ENCODE measurements at regions not wholly inside any gene's neighbourhood (a gene's known extent, or its start where the extent isn't known, plus 50 kb on each side); places are given as distances from the start of the nearest gene placed in this dataset.

DNA sequence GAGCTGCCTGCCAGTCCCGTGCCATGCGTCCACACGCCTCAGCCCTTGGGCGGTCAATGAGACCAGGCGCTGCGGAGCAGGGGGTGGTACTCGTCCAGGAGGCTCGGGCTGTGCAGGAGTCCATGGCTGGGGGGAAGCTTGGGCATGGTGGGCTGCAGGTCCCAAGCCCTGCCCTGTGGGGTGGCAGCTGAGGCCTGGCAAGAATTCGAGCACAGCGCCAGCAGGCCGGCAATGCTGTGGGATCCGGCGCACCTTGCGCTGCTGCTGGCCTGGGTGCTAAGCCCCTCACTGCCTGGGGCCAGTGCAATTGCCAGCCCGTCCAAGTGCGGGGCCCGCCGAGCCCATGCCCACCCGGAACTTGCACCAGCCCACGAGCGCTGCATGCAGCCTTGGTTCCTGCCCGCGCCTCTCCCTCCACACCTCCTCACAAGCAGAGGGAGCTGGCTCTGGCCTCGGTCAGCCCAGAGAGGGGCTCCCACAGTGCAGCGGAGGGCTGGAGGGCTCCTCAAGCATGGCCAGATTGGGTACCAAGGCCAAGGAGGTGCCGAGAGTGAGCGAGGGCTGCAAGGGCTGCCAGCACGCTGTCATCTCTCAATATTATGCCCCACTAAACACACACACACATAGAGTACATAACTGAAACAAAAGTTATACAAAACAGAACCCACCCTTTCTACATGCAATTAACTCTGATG lies 307.7 kb downstream of the LMO4 start:
- no peak for DNase-seq

DNA sequence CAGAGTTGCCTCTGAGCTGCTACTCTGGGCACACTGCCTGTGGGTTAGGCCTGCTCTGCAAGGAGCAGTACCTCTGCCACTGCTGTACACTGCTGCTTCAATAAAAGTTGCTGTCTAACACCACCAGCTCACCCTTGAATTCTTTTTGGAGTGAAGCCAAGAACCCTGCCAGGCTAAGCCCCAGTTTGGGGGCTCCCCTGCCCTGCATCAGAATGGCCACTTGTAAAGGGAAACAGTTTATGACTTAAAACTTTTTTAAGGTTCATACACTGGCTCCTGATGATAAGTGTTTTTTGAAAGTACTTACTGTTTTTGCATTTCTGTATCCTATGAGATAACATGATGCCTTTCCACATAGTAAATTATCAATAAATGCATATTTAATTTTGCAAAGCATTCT lies 310.0 kb downstream of the LMO4 start:
- DNase-seq: no peak

DNA sequence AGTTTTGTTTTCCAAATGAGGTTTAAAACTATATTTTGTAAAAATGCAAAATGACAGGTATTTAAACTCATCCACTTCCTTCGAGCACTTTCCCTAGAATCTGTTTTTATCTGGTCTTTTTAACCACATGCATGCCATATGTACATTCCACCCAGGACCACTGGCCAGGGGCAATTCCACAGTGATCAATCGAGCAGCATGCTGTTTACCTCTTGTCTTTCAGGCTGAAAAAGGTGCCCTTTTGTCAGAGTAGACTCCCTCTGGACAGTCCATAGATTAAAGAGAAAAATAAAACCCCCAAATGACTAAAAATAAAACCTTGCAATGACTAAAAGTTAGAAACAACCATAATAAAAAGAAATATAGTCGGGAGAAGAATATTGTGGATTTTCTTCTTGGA lies 313.3 kb downstream of the LMO4 start:
- DNase-seq: no peak

DNA sequence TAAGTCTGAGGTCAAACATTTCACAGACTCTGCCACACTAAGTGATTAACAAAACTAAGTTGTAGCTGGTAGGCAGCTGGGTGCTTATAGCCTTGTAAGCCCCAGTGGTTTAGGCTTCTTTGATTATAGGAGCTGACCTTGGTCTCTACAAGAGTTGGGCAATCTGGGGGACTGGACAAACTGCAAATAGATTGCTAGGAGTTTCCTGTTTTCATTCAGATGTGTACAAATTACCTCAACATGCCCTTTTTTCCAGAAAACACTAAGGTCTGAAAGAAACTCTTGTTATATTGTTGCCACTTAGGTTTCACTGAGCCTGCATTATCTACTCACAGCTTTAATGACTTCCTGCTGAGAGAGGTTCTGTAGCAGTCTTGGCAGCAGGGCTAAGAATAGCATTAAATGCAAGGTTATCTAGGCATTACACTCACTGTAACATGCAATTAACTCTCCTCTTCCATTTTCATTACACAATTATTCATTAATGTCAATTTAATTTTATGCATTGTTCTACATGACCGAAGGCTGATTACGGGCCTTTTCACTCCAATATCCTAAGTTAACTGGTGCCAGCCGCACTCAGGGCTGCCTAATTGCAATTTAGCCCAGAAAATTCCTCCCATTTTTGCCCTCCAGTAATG lies 314.0 kb downstream of the LMO4 start:
- DNase-seq: no peak

DNA sequence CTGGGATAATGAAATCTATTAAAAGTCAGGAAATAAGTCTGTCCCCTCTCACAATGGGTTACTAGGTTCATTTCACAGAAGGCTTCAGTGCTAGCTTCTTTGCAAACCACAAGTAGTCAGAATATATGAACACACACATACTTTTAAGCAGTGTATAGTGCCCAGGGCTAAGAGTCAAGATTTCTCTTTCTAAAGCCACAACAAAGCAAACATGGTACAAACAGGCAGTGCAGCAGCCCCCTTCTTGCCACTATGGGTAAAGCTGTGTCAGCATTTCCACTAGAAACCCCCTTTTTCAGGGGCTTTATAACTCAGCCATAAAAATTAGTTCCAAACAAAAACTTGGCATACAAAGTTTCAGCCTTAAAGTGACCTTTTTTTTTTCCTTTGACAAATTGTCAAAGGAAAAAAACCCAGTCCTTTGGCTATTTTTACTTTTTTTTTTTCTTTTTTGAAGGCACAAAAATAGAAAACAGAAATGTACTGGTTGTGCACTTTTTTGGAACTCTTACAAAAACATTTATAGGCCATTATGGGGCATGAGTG lies 315.4 kb downstream of the LMO4 start:
- DNase-seq: no peak

DNA sequence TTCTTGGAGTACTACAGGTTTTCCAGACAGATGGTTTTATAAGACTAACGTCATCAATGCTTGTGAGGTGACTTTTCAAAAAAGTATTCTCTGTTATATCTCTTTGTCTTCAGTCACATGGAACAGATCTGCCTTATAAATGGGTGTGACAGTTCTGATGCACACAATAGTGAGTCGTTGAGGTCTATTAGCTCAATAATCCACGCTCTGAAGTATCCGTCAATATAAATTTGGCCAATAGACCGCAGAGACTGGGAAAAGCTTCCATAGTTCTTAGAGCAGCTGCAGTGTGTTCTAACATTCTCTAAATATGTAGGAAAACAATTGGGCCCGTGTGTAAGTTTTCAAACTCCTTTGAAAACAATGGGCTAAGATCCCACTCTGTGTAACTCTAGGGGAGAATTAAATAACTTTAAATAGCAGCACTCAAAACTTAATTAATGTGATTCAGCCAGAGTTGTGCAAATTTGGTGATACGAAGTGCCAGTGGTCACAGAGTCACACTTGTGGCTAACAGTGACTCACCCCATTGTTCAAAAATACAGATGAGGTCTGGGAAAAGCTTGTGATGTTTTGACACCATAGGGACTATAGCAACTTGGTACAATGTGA lies 316.0 kb downstream of the LMO4 start:
- no peak for DNase-seq

DNA sequence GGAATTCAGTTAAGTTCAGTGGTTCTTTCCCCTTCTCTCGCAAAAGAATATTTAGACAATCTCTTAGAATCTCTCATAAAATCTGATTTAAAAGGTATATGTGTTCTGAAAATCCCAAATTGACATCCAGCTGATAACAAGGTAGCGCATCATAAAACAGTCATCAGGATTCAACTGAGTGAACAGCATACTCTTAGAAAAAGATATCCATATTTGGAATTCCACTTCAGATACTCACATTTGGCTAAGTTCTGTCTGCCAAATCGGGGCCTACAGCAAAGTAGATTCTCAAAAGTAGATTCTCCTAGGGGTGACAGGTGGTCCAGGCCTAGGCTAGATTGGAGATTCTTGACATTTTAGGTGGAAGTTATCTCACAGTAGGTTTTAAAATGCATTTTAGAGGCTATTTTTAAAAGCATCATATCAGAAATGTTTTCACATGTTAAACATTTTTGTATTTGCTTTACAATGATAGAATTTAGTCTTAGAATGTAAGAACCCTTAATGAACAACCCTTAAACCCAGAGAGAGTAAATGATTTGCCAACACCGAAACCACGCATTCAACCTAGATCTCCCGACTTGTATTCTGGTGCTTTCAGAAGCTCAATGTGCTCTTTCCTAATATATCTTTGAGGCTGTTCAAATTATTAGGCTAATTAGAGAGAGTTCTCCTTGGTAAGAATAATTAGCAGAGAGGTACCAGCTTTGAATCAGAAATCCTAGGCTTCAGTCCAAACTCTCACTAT lies 318.9 kb downstream of the LMO4 start:
- no peak for DNase-seq

DNA sequence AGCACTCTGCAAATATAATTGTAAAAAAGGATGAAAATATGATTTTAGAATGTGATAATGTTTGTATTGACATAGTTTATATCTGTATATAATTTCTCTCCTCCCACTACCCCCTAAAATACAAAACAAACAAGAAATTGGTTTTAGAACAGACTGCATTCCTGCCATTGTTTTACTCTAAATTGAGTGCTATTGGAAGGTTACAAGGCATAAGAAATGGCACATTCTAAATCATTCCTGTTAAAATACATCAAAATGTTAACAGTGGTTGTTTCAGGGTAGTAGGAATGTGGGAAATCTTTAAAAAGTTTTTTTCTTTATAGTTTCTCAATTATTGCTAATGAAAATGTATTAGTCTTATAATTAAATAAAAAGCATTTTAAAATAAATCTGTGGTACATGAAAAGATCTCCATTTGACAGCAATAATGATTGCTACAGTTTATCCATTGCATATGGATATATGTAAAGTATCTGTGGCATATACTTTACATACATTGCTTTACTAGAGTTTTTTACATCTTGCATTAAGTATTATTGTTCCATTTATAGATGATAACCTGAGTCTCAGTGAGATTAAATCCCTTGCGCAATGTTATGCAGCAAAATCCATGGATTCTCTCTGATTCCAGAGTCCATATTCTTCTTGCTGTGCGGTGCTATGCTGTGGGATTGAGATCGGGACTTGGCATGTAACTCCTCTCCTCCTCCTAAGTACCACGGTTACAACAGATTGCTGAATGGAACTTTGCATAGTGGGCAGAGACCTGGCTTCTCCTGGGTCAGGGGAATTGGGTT lies 319.8 kb downstream of the LMO4 start:
- DNase-seq: no peak

DNA sequence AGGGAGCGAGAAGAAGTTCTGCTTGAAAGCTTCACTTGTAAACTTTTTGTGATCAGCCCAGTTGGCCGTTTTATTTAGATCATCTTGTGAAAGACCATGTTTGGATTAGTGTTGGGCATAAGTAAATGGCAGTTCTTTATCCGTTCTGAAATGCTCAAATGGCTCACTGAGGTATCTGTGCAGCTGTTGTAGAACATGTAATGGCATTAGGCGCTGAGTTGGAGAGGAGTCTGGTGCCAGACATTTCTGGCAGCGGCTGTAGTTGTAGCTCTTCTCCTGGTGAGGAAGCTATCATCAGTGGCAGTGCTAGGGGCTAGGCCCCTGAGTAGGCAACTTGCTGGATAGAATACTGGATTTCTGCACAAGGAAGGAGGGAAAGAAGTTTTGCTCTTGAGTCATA lies 321.6 kb downstream of the LMO4 start:
- no peak for DNase-seq

DNA sequence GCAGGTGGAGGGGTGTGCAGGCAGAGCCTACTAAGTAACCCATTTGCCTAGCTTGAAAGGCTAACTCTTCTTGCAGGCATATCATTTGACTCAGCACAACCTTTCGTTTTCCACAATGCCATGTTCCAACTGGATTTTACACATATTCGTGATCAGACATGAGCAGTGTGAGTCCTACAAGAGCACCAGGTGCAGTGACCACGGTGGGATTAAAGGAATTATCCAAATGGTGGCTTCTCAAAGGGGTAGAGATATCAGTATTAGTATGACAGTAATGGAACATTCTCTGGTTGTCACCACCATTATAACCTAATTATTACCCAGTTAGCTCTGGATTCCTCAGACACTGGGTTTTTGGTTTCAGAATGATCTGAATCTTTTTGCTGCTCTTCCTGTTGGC lies 323.5 kb downstream of the LMO4 start:
- no peak for DNase-seq

DNA sequence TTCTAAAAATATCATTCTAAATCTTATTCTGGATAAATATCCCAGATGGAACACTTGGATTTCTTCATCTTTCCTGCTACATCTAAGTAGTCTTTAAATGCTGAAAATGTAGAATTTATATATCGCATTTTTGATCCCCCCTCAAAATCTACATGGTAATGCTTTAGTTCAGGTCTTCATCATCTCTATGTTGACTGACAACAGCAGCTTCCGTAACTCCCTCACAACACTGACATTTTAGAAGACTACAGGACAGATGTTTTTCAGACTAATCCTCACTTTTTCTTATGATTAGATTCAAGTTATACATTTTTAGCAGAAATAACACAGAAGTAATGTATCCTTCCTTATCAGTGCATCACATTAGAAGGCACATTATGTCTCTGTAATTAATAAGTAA lies 336.5 kb downstream of the LMO4 start:
- no peak for DNase-seq

DNA sequence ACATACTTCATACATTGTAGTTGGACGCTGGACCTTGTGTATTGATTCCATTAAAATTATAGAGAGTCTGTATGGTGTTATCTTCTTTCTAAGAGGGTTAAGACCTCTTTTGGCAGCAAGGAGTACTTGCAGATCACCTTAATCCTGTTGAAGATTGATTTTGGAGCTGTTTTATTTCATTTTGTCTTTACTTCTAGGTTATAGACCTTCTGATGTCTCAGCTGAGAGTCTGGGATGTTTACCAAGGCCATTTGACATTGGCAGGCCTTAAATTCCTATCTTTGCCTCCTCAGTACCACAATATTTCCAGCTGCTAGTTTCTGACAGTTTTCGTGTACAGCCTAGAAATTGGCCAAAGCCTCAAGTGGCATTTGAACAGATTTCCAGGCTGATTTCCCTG lies 338.0 kb downstream of the LMO4 start:
- DNase-seq: no peak

DNA sequence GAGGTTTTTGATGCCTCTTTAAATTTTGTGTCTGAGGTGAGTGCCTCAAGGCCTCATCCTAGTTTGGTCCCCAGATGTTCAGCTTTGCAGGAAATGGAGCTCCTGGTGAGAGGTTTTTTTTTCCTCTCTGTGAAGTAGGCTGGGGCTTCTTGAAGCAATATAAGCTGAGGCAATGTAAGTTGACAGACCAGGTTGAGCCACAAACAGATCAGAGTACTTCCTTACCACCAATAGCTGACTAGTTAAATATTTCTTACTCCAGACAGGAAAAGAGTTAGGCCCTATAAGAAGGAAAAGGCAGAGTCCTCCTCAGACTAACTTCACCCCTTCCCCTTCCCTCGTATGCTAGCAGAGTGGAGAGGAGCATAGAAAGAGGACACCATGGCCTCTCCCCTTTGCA lies 341.0 kb downstream of the LMO4 start:
- no peak for DNase-seq

DNA sequence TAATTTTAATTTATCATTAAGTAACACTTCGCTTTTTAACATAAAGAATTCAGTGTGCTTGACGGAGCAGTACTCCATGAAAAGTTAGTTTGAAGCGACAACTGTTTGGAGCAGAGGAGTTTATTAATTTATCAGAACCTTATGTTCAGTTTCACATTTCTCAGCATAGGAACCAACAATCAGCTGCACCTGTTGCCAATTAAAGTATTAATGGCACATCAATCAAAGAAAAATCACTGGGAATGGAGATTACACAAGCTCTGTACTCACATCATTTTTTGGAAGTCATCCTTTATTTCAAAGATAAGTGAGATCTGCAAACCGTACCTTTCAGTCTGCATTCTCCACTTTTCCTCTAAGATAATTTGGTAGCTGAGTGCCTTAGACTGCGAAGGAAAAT lies 344.6 kb downstream of the LMO4 start:
- DNase-seq: no peak

DNA sequence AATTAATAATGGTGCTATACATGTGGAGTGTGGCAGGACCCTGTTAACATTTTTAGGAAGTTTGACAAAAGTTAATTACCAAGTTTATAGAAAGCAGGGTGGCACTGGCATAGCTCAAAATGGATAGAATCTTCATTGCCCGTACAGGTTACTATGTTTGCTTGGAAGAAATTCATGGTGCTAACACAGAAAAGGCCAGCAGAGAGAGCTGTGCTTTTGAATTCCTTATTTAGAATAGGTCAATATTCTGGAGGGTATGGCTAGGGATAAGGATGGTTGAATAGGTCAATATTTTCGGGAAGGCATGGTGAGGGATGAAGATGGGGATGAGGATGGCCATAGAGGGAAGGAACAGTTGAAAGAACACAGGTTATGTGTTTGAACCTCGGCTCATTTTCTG lies 345.1 kb downstream of the LMO4 start:
- DNase-seq: no peak

DNA sequence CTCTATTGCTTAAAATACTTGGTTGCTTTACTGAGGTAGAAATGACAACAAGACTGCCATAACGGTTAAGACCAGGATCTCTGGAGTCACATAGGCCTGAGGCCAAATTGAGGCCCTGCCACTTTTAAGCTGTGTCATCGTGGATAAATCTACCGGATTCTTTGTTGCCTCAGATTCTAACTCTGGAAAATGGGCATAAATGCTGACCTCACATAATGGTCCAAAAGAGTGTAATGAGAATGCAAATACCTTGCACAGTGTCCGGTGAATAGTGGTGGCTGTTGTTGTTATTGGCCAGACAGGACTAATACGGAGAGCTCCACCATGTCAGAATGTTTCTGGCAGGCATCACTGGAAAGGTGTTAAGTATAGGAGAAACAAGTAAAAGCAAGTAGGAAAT lies 346.1 kb downstream of the LMO4 start:
- no peak for DNase-seq

DNA sequence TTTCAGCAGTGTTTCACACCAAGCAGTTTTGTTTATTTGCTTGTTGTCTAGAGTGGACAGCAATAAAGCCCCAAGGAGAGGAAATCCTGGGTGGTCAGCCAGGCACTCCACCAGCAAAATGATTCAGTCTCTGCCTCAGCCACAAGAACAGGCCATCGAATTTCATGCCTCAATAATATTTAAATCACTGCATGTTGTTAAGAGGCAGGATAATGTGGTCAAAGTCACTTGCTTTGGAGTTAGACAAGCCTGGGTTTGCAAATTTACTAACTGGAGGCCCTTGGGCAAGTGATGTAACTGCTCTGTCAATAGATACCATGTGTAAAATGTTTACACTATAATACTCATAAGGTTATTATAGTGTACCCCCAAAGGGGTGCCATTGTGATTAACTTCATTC lies 349.6 kb downstream of the LMO4 start:
- DNase-seq: no peak

DNA sequence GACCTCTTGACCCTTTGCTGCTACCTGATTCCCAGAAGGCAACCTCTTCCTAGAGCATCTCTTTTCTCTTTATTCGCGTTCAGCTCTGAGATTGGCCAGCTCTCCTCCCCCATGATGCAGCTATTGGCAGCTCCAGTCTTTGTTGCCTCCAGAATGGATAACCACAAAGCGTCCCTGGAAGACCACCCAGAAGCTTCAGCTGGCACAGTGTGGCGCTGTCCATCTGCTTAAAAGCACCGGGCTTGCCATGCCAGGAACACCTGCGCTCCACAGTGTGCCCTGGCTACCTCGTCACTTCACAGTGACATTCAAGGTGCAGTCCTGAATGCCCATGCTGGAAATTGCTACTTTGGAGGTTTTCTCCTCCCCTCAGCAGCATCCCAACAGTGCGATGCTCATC lies 353.9 kb downstream of the LMO4 start:
- no peak for DNase-seq

DNA sequence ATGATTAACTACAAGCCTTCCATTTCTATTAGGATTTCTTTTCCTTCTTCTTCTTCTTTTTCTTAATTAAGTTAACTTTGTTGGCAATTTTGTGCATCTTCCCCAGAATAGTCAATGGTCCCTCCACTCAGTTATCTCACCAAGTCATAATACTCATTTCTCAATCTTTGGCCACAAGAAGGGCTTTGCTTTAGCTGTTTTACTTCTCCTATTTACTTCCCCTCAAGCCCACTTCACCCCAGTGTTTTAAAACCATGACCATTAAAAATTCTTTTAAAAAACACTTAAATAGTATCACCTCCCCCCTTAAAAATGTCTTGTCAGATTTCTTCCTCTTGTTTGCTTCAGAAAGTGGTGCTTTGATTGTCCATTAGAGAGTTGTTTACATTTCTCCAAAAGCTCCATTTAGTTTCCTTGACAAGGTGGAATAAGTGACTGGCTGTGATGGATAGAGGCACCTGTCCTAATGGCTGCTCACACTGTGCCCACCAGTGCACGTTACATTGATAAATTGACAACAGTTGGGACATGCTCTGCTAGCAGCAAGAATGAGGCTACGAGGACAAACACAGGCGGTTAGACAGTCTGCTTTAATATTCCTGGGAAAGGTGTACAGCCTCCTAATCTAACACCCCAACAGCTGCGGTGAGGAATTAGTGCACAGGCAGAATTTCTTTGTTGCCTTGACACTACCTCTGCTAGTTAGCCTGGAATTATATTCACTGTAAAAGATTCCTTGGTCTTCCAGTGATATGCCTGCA lies 354.7 kb downstream of the LMO4 start:
- DNase-seq: no peak

DNA sequence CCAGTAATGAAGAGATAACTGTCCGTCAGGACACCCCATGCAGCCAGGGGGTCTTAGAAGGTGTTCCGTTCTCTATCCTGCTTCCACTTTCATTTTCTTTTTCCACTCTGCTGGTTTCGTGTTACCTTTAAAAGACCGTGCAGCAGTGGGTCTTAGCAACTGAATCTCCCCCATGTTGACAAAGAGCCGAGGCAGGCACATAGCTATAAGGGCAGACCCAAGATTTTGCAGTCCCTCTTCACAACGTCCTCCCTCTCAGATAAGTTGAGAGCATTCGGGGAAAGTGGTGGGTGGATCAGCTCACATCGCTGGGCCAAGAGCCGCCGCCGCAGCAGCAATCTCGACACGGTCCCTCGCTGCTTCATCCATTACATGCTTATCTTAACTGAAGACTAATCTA lies 355.5 kb downstream of the LMO4 start:
- DNase-seq: peak; percentile 49

DNA sequence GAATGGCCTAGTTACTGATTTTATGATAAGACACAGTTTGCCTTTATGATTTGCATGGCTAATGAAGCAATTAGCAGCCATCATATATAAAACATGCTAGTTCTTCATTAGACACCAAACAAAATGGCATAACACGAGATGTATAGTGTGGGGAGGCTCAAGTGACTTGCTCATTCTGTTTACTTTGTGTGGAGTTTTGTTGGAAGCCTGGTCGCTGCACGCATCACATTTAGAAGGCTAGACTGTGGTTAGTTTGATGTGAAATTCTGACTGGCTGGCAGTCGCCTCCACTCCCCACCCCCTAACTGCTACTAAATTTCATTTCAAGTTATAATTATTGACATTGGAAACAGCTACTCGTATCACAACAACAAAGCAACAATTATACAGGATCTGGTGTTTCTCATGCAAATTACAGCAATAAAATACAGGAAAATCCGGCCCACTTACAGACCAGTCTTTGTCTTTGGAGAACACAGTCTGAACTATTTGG lies 356.1 kb downstream of the LMO4 start:
- peak; percentile 22 for DNase-seq

Measured in NCI-H2029 (cell line).